Upper lobe of right lung (tissue), 1 donor: ENCODE measurements at regions not wholly inside any gene's neighbourhood (a gene's known extent, or its start where the extent isn't known, plus 50 kb on each side); places are given as distances from the start of the nearest gene placed in this dataset.

Experiments
- ATAC-seq: fragments of 200-7000 bp; cut with Tn5 transposase; one replicate; pipeline ENCODE4 v1.9.1; 2020; ENCODE audit warnings: mild to moderate bottlenecking, moderate library complexity
- DNase-seq: peaks from one replicate; pipeline ENCODE4 v3.0.0-alpha.2; 2020
- H3K27ac ChIP-seq: fragments of 200-600 bp; one replicate; pipeline ENCODE4 v1.8.0; 2022
- H3K27me3 ChIP-seq: fragments of 200-600 bp; one replicate; pipeline ENCODE4 v1.8.0; 2022; ENCODE audit warnings: mild to moderate bottlenecking
- H3K36me3 ChIP-seq: fragments of 200-600 bp; one replicate; pipeline ENCODE4 v1.8.0; 2022
- H3K4me1 ChIP-seq: fragments of 200-600 bp; one replicate; pipeline ENCODE4 v1.8.0; 2022
- H3K4me3 ChIP-seq: fragments of 200-600 bp; one replicate; pipeline ENCODE4 v1.8.0; 2022; ENCODE audit warnings: mild to moderate bottlenecking
- H3K9me3 ChIP-seq: fragments of 200-600 bp; one replicate; pipeline ENCODE4 v1.8.0; 2022
- intact Hi-C: fragments of 100-400 bp; cut with DNase I; formaldehyde crosslinking; loops from one replicate; pipeline ENCODE4 v1.11.0; 2022
- TF ChIP-seq, protein P1 (sequence below): fragments of 200-600 bp; IDR thresholded peaks from one replicate; pipeline ENCODE4 v1.8.0; 2022; ENCODE audit warnings: antibody characterized with exemption
- donor health status: DM: no; HTN: yes; CAD: no; lungs with severe emphysema.

- TF ChIP-seq, protein P1, sequence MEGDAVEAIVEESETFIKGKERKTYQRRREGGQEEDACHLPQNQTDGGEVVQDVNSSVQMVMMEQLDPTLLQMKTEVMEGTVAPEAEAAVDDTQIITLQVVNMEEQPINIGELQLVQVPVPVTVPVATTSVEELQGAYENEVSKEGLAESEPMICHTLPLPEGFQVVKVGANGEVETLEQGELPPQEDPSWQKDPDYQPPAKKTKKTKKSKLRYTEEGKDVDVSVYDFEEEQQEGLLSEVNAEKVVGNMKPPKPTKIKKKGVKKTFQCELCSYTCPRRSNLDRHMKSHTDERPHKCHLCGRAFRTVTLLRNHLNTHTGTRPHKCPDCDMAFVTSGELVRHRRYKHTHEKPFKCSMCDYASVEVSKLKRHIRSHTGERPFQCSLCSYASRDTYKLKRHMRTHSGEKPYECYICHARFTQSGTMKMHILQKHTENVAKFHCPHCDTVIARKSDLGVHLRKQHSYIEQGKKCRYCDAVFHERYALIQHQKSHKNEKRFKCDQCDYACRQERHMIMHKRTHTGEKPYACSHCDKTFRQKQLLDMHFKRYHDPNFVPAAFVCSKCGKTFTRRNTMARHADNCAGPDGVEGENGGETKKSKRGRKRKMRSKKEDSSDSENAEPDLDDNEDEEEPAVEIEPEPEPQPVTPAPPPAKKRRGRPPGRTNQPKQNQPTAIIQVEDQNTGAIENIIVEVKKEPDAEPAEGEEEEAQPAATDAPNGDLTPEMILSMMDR, result no peak
- ATAC-seq, result no peak
- H3K27ac ChIP-seq, result no peak overlapping the region
These were observed 361.0 kb upstream of the PCSK5 start for GRCh38 chr9:75529463-75529862.

GRCh38 chr9:75531588-75531987 lies 358.9 kb upstream of the PCSK5 start:
- no peak overlapping the region for H3K4me3 ChIP-seq
- ATAC-seq (no peak), DNase-seq (no peak)
- no peaks in the 10 kb centered on the region for H3K9me3 ChIP-seq
- no peaks in the 10 kb centered on the region for H3K36me3 ChIP-seq
- intact Hi-C loops, result no loop called here
- H3K4me1 ChIP-seq, result no peaks in the 10 kb centered on the region
- H3K27me3 ChIP-seq, result no peaks in the 10 kb centered on the region
- H3K27ac ChIP-seq, result no peak overlapping the region
- TF ChIP-seq, protein P1, result no peak

More at GRCh38 chr9:75529463-75529862, 361.0 kb upstream of the PCSK5 start:
- intact Hi-C loops, result no loop called here
- no peaks in the 10 kb centered on the region for H3K36me3 ChIP-seq
- no peaks in the 10 kb centered on the region for H3K4me1 ChIP-seq
- DNase-seq, result no peak
- no peaks in the 10 kb centered on the region for H3K27me3 ChIP-seq
- H3K9me3 ChIP-seq, result no peaks in the 10 kb centered on the region
- no peak overlapping the region for H3K4me3 ChIP-seq

GRCh38 chr9:75532233-75533050 lies 358.0 kb upstream of the PCSK5 start:
- Histone ChIP-seq H3K27me3 (no peaks in the 10 kb centered on the region), H3K27ac (no peak overlapping the region), H3K36me3 (no peaks in the 10 kb centered on the region), H3K4me1 (no peaks in the 10 kb centered on the region), H3K9me3 (no peaks in the 10 kb centered on the region), H3K4me3 (no peak overlapping the region)
- TF ChIP-seq, protein P1, result no peak
- intact Hi-C loops, result no loop called here
- no peak for ATAC-seq
- DNase-seq, result no peak

- Histone ChIP-seq H3K27me3 (no peaks in the 10 kb centered on the region), H3K4me1 (no peaks in the 10 kb centered on the region), H3K9me3 (no peaks in the 10 kb centered on the region), H3K4me3 (no peak overlapping the region), H3K27ac (no peak overlapping the region), H3K36me3 (no peaks in the 10 kb centered on the region)
- no peak for ATAC-seq
- intact Hi-C loops, result no loop called here
- no peak for DNase-seq
- TF ChIP-seq, protein P1, result no peak
These were observed 350.9 kb upstream of the PCSK5 start for GRCh38 chr9:75539523-75539922.

DNA sequence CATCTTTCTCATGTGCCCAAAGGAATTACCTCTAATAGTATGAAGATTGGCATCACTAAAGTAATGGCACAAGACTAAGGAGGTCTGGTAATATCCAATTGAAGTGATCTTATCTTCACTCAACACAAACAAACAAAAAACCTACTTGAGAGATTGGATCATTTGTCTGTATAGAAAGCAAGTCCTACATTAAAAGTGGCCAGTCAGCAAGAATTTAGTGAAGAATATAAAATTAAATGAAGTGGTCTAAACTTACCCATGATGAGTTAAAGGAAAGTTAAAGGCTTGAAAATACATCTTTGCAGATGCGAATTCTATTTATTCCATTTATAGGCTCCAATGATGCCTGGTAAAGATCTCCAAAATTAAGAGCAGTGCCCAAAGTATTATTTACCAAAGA lies 350.3 kb upstream of the PCSK5 start:
- Histone ChIP-seq H3K4me3 (no peak overlapping the region), H3K9me3 (no peaks in the 10 kb centered on the region), H3K27me3 (no peaks in the 10 kb centered on the region), H3K4me1 (no peaks in the 10 kb centered on the region), H3K27ac (no peak overlapping the region), H3K36me3 (no peaks in the 10 kb centered on the region)
- ATAC-seq, result no peak
- intact Hi-C loops, result no loop called here
- DNase-seq, result no peak
- TF ChIP-seq, protein P1, result no peak
